ENCODE measurements at regions not wholly inside any gene's neighbourhood (a gene's known extent, or its start where the extent isn't known, plus 50 kb on each side); places are given as distances from the start of the nearest gene placed in this dataset.

DNA sequence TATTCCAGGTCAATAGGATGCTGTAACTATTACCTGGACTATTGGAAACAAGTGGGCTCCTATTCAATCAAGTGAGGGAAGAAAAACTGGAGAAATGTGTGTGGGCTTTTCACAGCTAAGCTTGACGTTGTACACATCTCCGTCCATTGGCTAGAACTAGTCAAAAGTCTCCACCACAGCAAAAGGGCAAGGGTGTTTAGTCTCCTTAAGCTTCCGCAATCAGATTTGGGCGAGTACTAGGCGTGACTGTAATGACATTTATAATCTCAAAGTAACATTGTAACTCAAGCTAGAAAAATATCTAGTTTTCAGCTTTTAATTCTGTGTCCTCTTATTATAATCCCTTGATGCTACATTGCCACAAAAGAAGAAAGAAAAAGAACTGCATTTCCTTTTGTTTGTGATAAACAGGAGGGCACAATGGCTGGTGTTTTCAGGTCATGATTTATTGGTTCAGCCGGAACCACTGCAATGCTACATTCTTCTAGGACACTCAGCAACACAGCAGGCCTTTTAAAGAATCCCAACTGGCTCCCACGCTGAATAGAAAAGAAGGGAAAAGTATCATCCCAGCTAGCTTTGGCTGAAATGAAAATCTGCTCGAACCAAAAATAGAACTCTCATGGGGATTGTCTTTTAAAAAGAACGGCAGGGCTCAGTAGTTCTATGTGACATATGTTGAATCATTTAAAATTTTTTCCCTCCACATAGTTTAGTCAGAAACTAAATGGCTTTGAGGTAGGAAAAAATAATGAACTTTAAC is 387.7 kb downstream of the BTBD3 start:
- no peak for DNase-seq (ENCODE audit: low read depth)
- TF ChIP-seq, protein P1, sequence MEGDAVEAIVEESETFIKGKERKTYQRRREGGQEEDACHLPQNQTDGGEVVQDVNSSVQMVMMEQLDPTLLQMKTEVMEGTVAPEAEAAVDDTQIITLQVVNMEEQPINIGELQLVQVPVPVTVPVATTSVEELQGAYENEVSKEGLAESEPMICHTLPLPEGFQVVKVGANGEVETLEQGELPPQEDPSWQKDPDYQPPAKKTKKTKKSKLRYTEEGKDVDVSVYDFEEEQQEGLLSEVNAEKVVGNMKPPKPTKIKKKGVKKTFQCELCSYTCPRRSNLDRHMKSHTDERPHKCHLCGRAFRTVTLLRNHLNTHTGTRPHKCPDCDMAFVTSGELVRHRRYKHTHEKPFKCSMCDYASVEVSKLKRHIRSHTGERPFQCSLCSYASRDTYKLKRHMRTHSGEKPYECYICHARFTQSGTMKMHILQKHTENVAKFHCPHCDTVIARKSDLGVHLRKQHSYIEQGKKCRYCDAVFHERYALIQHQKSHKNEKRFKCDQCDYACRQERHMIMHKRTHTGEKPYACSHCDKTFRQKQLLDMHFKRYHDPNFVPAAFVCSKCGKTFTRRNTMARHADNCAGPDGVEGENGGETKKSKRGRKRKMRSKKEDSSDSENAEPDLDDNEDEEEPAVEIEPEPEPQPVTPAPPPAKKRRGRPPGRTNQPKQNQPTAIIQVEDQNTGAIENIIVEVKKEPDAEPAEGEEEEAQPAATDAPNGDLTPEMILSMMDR (IDR thresholded peaks at IDR 0.05; ENCODE audit: insufficient read depth, low read depth, low read length, missing control alignments): no peak
- H3K4me3 ChIP-seq (ENCODE audit: low read depth, low read length): no peak overlapping the region

DNA sequence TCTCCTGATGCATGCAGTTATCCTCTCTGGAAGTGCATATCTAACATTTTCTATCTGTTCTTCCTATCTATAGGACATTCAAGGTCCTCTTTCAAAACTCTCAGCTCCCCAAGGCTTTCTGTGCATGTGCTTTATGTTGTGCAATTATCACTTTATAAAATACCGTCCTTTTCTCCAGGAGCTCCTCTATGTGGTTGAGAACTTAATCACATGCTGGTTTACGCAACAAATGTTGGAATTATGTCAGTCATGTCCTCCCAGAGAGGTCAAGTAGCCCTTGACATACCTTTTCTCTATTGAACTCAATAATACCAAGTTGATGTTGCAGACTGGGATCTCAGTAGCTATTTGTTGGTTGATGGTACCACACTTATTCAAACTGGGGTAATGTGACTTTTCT is 388.4 kb downstream of the BTBD3 start:
- TF ChIP-seq, protein P1 (IDR thresholded peaks at IDR 0.05; ENCODE audit: insufficient read depth, low read depth, low read length, missing control alignments): no peak
- no peak for DNase-seq (ENCODE audit: low read depth)
- H3K4me3 ChIP-seq (ENCODE audit: low read depth, low read length): no peak overlapping the region

DNA sequence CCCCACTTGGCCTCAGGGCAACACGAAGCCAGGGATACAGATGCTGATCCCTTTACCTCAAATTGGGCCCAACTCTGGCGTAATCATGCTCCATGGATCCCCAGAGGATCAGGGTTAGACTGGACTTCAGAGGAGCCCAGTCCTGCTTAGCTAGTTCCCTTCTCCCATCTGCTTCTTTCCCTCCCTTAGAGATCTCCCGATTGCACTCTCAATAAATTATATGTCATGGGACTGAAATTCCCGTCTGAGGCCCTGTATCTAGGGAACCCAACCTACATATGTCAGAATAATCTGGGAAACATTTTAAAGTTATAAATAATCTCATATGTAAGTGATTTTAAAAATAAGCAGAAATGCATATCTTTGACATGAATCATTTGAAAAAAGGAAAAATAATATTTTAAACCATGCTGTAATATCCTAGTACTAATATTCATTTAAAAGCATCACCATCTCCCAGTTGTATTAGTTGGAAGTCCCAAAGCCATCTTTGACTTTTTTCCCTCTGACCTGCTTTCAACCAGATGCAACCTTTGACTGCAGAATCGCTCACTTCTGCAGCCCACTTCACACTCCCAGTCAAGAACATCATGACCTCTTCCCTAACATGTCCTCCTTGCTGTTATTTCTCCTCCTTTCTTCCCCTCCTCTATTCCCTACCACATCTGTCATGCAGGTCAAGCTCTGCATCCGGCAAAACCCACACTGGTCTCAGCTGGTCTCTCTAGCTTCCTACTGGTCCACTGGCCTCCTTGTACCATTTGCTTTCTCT is 393.6 kb downstream of the BTBD3 start:
- DNase-seq (ENCODE audit: low read depth): no peak
- TF ChIP-seq, protein P1 (IDR thresholded peaks at IDR 0.05; ENCODE audit: insufficient read depth, low read depth, low read length, missing control alignments): no peak
- no peak overlapping the region for H3K4me3 ChIP-seq (ENCODE audit: low read depth, low read length)

- no peak overlapping the region for H3K4me3 ChIP-seq (ENCODE audit: low read depth, low read length)
- DNase-seq (ENCODE audit: low read depth): no peak
- TF ChIP-seq, protein P1 (IDR thresholded peaks at IDR 0.05; ENCODE audit: insufficient read depth, low read depth, low read length, missing control alignments): no peak
Observed at GRCh38 chr20:12315652-12316051, 398.0 kb downstream of the BTBD3 start.

GRCh38 chr20:12316794-12317193 is 399.1 kb downstream of the BTBD3 start:
- DNase-seq (ENCODE audit: low read depth): no peak
- TF ChIP-seq, protein P1 (IDR thresholded peaks at IDR 0.05; ENCODE audit: insufficient read depth, low read depth, low read length, missing control alignments): no peak

GRCh38 chr20:12317433-12317832 is 399.7 kb downstream of the BTBD3 start:
- DNase-seq (ENCODE audit: low read depth): no peak
- TF ChIP-seq, protein P1 (IDR thresholded peaks at IDR 0.05; ENCODE audit: insufficient read depth, low read depth, low read length, missing control alignments): no peak
- no peak overlapping the region for H3K4me3 ChIP-seq (ENCODE audit: low read depth, low read length)

More at GRCh38 chr20:12316794-12317193, 399.1 kb downstream of the BTBD3 start:
- H3K4me3 ChIP-seq (ENCODE audit: low read depth, low read length): no peak overlapping the region
